ENCODE measurements at regions not wholly inside any gene's neighbourhood (a gene's known extent, or its start where the extent isn't known, plus 50 kb on each side); places are given as distances from the start of the nearest gene placed in this dataset.

DNA sequence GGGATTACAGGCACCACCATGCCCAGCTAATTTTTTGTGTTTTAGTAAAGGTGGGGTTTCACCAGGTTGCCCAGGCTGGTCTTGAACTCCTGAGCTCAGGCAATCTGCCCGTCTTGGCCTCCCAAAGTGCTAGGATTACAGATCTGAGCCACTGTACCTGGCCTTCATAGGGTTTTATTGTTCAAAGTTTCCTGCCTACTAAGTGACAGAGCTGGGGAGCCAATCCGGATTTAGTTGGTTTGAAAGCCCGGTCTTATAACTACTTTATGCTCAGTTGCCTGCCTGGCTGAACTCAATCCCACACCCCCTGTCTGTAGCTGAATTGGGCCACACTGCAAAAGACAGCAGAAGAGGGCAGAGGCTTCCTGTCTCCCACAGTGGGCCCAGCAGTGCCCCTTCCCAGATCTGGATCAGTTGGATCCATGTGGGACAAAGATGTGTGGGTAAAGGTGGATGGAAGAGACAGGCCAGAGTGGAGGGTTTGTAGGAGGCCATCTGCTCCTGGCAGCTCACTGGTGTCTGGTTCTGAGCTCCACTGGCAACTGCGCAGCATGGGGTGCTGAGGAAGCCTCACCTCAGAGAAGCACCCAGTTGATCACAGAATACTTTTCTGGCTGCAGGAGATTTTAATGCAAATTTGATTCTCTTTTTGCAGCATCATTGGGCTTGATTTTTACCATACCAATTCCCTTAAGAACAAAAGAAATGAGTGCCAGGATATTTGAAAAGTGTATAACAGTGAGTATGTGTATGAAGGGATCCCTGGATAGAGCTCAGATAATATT is 144.9 kb downstream of the DDX1 start:
- no peak overlapping the region for H3K27ac ChIP-seq
- TF ChIP-seq ZFX (IDR thresholded peaks at IDR 0.05; ENCODE audit: borderline replicate concordance): no peak
- TF ChIP-seq, protein P1, sequence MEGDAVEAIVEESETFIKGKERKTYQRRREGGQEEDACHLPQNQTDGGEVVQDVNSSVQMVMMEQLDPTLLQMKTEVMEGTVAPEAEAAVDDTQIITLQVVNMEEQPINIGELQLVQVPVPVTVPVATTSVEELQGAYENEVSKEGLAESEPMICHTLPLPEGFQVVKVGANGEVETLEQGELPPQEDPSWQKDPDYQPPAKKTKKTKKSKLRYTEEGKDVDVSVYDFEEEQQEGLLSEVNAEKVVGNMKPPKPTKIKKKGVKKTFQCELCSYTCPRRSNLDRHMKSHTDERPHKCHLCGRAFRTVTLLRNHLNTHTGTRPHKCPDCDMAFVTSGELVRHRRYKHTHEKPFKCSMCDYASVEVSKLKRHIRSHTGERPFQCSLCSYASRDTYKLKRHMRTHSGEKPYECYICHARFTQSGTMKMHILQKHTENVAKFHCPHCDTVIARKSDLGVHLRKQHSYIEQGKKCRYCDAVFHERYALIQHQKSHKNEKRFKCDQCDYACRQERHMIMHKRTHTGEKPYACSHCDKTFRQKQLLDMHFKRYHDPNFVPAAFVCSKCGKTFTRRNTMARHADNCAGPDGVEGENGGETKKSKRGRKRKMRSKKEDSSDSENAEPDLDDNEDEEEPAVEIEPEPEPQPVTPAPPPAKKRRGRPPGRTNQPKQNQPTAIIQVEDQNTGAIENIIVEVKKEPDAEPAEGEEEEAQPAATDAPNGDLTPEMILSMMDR (IDR thresholded peaks at IDR 0.05): no peak

DNA sequence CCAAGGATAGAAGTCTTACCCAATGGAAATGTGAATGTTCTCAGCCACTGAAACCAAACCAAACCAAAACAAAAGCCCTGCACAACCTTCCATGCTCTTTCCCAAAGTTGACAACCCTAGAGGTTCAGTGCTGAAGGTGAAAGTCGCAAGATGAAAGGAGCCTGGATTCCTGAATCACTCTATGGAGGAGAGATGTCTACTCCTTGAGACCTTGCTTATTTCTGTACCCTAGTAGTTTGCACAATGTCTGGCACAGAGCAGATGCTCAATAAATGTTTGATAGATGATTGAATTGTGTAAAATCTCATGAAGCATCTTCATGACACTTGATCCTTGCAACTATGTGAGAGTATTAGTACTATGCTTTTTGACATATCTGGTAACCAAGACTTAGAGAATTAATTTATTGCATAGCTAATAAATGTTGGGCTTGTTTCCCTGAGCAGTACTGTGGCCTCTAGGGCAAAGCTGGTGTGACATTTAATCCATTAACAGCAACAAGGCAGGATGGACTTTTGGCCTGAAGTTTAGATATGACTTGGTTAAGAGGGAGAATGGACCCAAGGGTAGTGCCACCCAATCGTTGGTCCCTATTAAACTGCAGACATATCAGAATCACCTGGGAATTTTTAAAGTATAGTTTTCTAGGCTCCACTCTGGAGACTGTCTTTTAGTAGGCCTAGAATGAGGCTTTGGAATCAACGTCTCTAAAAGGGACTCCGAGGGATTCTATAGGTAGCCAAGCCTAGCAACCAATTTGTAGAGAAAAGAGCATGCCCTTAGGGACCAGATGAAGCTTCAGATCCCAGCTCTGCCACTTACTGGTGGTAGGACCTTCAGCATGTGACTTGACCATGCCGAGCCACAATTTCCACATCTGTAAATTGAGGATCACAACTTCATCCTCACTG is 145.9 kb downstream of the DDX1 start:
- H3K27ac ChIP-seq: no peak overlapping the region
- no peak for TF ChIP-seq ZFX (IDR thresholded peaks at IDR 0.05; ENCODE audit: borderline replicate concordance)
- TF ChIP-seq, protein P1 (IDR thresholded peaks at IDR 0.05): no peak

DNA sequence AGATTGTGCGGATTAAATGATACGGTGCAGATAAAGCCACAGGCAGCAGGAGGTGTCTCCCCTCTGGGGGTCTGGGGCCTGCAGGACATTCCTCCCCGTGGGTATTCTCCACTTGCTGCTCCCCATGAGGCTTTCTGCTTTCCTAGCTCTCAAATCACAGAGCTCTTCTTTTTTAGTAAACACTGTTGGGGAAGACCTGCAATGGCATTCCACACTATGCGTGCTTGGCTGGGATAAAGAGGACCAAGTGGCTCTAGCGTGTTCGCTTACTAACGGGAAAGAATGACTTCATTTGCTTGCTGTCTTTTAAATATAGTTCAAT is 146.5 kb downstream of the DDX1 start:
- no peak overlapping the region for H3K27ac ChIP-seq
- TF ChIP-seq, protein P1 (IDR thresholded peaks at IDR 0.05): no peak
- no peak for TF ChIP-seq ZFX (IDR thresholded peaks at IDR 0.05; ENCODE audit: borderline replicate concordance)

DNA sequence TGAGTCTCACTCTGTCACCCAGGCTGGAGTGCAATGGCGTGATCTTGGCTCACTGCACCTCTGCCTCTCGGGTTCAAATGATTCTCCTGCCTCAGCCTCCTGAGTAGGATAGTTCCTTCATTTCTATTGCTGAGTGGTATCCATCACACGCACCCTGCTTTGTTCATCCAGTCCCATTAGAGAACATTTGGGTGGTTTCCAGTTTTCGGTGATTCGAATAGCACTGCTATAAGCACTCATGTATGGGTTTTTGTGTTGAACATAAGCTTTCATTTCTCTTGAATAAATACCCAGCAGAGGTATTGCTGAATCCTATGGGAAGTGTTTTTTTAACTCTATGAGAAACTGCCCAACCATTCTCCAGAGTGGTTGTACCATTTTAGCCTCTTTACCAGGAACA is 147.3 kb downstream of the DDX1 start:
- H3K27ac ChIP-seq: no peak overlapping the region
- no peak for TF ChIP-seq ZFX (IDR thresholded peaks at IDR 0.05; ENCODE audit: borderline replicate concordance)
- TF ChIP-seq, protein P1 (IDR thresholded peaks at IDR 0.05): no peak

DNA sequence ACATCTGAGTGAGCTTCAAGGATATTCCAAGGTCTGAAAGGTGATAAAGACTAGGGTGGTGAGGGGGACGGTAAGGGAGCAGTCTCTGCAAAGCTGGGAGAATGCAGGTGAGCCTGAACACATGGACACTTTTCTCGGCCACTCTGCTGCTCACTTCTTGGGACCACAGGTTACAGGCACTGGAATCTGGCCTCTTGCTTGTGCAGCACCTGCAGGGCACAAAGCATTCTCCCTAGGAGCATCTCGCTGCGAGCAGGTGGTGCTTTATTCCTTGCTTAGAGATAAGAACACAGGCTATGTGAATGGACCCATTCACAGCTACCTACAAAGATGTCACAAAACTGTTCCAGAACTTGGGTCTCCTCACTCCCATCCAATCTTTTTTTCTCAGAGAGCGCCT is 153.2 kb downstream of the DDX1 start:
- TF ChIP-seq, protein P1 (IDR thresholded peaks at IDR 0.05): no peak
- TF ChIP-seq ZFX (IDR thresholded peaks at IDR 0.05; ENCODE audit: borderline replicate concordance): no peak
- H3K27ac ChIP-seq: no peak overlapping the region

DNA sequence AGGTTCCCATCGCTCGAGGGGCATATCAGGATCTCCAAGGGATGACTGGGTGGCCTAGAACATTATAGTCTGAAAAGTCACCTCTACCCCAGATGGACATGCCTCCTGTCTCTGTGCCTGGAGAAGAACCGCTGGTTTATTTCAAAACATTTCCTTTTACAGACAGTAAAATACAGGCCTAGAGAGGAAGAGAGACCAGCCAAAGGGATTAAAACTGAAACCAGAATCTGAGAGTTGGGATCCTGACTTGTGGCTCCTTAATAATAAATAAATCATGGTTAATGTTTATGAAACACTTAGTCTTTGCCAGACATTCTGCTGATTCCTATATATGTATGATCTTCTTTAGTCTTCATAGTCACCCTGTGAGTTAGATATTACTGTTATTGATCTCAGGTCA is 153.7 kb downstream of the DDX1 start:
- TF ChIP-seq, protein P1 (IDR thresholded peaks at IDR 0.05): no peak
- no peak for TF ChIP-seq ZFX (IDR thresholded peaks at IDR 0.05; ENCODE audit: borderline replicate concordance)
- no peak overlapping the region for H3K27ac ChIP-seq

Measured in 22Rv1 (cell line).